Femur (tissue), 1 donor: ENCODE measurements at regions not wholly inside any gene's neighbourhood (a gene's known extent, or its start where the extent isn't known, plus 50 kb on each side); places are given as distances from the start of the nearest gene placed in this dataset.

Experiments
- DNase-seq: peaks from one replicate; pipeline ENCODE4 v3.0.0-alpha.2; 2017

DNA sequence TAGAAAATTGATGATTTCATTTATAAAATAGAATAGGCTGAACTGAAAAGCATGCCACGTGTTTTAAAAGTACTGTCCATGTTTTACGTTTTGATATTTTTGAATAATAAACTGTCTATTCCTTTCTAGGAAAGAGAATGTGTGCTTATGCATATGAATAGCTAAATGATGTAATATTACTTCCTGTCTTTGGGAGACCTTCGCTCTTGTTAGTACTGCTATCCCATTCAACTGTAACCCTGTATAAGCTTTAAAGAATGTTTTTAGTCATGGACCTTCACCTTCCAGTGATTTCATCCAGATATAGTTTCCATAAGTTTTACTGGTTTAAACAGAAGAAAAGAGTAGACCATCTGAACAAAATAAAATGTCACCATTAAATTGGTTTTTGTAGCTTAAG, 274.4 kb upstream of the SEMA3A start:
- no peak for DNase-seq

DNA sequence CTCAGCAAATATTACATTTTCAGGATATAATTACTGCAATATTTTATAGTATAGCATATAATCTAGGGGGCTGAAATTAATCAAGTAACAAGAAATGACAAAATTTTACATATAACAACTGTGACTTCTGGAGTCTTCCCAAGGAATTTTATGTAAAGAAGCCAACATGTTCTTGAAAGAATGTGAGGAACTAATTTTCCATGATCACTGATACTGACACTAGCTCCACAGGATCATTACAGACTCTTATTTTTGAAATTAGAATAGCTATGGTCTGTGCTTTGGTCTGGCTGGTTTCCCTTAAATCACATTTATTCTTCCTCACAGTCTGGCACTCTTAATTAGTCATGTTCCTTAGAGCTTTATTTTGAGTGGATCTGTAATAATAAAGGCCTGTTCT, 267.7 kb upstream of the SEMA3A start:
- DNase-seq, result no peak

DNA sequence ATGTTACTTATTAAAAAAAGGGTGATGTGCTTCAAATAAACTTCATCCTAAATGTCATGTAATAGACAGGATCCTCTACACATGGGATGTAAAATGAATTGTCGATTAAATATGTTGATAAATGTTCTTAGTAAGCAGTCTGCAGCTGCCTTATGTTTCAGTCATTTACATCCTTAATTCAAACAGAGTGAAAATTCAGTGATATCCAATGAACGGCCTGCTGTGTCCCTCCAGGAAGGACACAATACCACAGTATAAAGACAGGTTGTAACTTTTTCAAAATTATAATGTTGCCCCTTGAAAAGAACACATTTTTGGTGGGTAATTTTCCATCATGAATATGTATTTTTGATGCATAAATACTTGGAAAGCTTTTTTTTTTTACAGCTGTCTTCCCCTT, 266.5 kb upstream of the SEMA3A start:
- no peak for DNase-seq

DNA sequence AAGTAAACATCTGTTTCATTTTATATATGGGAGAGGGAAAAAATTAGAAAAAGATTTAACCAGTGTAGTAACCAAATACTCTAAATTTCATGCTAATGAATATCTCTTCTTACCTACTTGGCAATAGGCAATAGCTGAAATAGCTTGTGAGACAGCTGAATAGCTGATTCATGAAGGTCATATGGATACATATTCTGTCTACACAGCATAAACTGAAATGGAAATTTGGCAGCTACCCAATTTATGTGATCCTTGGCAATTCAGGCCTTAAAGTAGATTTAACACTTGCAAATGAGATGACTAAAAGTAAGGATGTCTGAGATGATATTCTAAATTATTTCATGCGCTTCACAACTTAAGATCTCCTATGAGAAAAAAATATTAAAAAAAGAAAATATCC, 261.2 kb upstream of the SEMA3A start:
- no peak for DNase-seq

DNA sequence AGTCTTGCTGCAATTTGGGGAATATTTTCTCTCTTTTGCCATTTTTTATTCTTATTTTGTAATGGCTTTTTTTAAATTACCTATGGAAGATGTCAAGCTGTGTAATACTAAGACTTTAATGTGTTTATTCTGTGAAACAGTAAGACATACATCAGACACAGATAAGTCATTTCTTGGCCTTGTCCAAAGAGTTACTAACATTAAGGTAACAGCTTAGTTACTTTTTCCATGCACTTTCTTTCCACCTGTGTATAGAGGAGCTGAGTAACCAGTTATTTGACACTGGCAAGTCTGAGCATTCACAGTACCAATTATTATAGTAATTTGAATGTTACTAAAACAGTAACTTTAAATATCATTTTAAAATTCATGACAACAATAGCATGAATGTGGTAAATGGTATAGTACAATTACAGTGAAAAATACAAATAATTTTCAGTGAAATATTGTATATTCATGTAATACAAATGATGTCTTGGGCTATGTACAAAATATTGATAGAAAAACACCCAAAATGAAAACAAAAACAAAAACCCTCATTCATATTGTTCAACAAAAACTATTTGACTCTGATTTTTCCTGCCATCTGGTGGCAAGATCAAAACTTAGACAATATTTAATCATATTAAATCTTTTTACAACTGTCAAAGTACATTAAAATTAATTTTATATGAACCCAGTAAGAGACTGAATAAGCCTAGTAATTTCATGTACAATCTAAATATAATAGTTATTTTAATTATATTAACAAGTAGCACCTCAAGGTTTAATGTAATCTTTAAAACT, 259.8 kb upstream of the SEMA3A start:
- DNase-seq, result no peak

DNA sequence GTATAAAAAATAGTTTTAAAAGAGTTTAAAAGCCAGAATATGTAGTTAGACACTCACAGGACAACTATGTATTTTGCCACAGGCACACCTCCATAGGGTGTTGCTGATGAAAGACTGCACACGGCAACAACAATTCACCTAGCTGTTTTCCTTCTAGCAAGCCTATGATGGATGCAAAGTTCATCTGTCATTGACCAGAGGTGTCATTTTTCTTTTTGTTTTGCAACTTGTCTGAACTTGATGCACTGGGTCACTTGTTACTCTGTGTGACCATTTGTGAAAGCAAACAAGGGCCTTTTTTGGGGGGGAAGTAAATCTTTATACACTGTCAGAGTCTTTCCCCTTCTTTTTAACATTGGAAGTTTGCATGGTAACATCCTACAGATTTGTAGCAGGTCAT, 258.0 kb upstream of the SEMA3A start:
- no peak for DNase-seq

DNA sequence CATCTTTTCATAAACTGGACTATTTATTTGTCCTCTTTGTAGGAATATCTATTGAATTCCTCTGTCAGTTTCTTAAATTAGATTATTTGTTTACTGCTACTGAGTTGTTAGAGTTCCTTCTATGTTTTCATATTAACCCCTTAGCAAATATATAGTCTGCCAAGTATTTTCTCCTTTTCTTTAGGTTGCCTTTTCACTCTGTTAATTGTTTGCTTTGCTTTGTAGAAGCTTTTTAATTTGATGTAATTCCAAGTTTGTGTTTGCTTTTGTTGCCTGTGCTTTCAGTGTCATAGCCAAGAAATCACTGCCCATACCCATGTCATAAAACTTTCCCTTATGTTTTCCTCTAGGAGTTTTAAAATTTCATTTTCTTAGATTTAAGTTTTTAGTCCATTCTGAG, 256.2 kb upstream of the SEMA3A start:
- no peak for DNase-seq

DNA sequence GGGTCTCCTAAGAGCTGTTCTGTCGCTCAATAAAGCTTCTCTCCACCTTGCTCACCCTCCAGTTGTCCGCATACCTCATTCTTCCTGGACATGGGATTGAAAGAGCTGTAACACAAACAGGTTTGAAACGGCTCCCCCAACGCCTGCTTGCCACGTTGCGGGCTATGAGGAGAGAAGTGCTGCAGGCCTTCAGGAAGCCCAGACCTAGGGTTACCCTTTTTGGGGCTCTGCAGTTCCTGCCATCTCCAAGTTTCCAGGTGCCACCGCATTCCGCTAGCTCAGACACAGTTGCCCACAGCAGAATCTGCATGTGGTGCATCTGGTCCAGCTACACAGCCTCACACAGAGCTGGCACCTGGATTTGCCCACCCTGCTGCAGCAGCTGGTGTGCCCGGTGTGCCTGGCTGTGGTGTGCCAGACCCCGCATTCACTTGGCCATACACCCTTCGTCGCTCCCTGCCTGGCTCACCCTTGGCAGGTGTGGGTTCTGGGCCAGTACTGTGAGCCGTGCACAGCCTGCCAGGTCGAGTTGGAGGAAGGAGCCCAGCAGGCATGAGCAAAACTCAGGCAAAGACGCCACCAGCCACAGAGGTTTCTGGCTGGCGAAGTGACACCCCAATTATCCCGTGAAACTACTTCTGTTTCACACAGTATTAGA, 253.2 kb upstream of the SEMA3A start:
- no peak for DNase-seq

DNA sequence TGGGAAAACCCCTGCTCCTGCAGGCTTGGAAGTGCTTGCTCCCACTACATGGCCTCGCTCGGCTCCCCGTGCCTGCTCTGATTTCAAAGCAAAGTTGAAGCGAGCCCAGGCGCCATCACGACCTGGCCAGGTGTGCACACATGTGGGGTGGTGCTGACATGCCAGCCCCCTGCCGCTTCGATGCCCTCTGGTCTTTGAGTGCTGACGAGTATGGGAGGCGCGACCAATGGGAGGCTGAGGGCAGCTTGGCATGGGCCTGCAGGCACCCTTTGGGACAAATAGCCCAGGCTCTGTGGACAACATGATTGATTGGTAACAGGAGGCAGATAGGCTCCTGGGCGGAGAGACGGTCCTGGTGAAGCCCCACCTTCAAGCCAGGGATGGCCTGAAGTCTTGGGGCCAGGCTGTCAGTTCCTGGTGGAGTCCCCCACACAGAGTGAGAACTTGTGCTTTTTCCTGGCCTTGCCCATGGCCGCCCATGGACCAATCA, 252.4 kb upstream of the SEMA3A start:
- no peak for DNase-seq

DNA sequence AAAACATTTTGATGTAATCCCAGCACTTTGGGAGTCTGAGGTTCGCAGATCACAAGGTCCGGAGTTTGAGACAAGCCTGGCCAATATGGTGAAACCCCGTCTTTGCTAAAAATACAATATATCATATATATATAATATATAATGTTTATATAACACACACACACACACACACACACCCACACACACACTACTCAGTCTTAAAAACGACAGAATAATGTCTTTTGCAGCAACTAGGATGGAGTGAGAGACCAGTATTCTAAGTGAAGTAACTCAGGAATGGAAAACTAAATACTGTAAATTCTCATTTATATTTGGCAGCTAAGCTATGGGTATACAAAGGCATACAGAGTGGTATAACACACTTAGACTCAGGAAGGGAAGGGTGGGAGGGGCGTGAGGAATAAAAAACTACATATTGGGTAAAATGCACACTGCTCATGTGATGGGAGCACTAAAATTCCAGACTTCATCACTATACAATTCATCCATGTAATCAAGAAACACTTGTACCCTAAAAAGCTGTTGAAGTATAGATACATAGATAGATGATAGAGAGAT, 231.2 kb upstream of the SEMA3A start:
- DNase-seq, result no peak

DNA sequence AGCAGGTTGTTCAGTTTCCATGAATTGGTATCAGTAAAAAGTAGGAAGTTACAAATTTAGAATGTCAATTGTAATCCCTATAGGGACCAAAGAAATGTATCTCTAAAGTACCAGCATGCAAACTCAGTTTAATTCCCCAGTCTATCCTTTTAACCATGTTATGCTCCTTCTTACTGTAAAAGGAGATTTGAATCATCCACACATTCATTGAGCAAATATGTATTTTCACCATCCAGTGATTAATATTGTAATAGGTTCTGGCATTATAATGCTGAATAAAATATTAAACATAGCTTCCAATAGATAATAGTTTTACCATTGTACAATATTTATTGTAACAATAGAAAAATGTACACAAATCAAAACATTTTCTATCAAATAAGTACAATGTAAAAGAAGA, 228.2 kb upstream of the SEMA3A start:
- DNase-seq, result no peak

DNA sequence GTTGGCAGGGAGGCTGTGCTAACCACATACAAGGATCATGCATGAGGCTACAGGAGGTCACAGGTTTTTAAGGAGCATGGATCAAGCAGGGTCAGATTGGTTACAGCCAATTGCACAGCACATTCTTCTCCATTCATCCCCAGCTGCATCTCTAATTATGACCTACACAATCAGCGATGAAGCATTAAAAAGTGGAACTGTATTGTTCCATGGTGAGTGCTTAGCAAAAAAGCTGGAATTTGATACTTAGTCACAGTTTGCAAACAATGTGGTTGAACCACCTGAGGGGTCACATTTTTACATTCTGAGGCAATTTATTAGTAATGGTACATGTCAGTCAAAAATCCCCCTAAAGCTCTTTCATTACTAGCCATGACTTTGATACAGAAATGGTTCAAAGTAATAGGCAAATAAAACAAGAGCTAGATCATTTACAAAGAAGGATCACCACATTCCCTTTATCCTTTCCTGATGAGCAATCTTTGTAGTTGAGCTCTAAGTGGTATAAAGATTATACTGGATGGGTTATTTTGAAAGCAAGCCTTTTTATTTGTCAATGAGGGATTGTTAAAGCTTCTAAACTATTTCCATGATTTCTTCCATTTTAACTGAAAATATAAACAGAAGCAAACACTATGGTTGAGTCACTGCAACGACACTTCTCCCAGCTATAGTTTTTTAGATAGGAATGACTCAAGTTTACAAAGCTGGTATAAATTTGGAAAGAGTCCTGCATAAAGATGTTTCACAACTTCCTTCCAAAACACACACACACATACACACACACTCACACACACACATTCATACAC, 217.8 kb upstream of the SEMA3A start:
- DNase-seq, result no peak

DNA sequence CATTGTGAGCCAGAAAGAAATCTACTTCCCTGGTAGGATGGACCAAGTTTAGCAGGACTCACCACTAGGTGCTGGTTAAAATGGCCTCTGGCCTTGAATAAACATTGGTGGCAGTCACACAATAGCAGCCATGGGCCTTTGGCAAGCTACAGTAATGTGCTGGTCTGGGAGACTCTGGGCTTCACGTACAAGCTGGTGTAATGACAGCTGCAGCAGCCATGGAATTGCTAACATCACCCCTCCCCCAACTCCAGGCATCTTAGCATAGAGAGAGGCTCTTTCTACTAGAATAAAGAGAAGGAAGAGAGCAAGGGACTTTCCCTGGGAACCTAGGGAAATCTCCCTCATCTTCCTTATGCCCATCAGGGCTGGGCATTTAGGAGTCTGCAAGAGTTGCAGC, 205.1 kb upstream of the SEMA3A start:
- DNase-seq, result no peak

DNA sequence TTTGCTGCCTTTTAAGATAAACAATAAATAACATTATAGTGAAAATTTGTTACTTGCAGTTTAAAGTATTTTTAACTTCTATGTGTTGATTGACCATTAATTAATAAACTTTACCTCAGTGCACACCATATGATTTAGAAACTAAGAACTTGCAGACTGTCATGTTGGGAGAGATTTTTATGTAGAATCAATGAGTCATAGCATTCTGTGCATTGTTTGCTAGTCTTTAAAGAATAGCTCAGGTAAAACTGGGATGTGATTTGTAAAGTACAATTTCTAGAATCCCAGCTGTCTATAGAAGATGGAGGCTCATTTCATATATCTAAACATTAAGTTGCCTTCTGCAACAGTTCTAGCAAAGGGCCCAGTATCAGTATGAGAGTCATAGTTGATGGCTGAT, 199.6 kb upstream of the SEMA3A start:
- DNase-seq, result no peak

DNA sequence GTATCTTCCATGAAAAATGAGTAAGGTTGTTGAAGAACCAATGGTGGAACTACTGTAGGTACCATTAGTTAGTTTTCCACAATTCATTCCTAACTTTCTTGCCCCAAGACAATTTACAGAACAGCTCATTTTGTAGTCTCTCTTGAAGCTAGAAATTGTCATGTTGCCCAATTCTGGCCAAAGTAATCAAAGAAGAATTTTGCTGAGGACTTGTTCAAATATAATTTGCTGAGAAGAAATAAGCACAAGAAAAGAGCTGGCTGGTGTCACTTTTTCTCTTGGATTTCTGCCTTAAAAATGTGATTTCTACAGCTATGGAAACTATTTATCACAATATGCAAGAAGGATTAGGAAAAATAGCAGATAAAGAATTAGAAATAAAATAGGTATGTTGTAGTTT, 199.2 kb upstream of the SEMA3A start:
- DNase-seq, result no peak

DNA sequence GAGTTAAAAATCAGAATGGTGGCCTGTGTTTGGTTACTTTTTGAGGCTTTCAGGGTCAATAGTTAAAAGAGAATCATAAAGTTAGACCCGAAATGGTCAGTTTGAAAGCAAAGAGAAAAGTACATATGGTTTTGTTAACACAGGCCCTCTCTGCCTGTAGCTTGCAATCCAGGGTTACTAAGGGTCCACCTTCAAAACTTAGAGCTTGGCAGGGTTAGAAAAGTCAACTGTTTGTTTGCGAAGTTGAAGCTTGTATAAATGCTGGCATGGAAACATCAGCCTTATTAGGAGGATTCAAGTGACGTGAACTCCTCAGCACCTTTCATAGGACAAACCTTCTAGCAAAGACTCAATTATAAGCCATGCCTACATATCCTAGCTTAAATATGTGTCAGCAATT, 196.3 kb upstream of the SEMA3A start:
- DNase-seq, result no peak

DNA sequence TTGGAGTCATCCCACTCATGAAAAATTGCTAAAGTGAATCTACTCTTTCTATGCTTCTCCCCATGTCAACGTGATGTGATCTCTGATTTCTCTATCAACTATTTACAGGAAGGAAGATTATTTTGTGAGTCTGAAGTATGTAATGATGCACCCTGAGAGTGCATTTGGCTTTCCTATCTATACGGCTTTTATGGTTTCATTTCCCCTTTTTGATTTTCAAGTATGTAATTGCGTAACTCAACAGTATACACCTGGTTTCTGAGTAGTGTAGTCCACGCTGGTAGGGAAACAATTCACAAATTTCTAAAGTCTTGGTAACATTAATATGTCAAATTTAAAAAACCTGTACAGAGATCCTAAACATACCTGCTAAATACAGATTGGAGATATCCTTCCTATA, 194.7 kb upstream of the SEMA3A start:
- no peak for DNase-seq

DNA sequence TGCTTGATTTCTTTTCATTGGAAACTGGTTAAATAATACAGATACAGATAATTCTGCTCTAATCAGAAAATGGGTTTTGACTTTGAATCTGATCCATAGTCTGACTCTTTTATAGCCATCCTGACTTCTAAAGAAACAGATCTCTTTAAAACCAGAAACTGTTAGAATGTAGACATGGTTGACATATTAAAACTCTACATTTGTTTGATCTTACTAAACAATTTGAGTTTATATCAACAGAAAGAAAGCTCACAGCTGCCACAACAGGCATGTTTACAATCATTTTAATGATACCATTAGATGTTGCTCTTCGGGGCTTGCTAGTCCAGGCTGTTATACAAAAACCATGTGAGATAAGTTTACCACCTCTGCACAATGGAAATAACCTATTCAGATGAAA, 193.0 kb upstream of the SEMA3A start:
- DNase-seq, result no peak

DNA sequence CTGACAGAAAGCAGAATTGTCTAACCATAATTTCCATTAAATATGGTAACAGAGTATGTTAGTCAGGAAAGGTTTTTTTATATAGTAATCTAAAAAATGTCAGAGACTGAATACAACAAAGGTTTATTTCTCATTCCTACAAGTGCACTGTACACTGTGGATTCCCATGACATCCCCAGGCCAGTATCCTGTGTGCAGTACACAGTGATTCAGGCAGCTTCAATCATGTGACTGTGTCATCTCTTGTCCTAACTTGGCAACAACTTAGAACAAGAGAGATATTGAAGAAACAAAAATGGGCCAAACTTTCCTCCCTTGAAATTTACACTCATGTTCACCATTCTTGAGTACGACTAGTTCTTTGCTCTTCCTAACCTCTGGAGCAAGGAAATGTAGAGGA, 189.8 kb upstream of the SEMA3A start:
- DNase-seq, result no peak

DNA sequence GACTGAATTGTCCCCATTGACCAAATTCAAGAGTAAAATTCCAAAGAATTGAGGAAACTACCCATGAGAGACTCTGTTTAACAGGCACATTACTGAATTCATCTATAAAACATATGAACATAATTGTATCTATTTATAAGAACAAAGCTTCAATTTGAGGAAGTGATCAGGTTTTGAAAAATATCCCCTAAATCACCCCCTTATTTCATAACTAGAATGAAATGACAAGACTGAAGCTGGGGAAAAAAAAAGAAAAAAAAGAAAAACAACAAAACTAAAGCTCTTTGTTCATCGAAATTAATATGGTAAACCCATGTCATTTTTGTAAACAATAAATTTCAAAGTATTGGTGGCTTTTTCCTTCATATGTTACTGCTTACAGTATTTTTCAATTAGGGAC, 184.9 kb upstream of the SEMA3A start:
- no peak for DNase-seq

DNA sequence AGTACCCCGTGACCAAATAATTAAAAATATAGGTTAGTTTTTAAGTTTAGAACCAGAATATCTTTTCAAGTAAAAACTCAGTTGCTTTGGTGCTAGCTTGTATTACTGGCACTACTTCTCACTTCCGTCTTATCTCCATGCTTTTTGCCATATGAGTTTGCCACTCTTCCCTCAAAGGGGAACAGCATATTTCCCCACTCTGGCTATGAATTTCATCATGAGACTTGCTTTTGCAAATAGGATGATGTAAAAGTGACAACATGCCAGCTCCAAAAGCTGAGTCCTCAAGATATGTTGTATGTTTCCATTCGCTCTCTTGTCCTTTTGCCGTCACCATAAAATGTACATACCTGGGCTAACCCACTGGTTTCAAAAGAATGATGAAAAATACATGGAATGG, 178.1 kb upstream of the SEMA3A start:
- no peak for DNase-seq

DNA sequence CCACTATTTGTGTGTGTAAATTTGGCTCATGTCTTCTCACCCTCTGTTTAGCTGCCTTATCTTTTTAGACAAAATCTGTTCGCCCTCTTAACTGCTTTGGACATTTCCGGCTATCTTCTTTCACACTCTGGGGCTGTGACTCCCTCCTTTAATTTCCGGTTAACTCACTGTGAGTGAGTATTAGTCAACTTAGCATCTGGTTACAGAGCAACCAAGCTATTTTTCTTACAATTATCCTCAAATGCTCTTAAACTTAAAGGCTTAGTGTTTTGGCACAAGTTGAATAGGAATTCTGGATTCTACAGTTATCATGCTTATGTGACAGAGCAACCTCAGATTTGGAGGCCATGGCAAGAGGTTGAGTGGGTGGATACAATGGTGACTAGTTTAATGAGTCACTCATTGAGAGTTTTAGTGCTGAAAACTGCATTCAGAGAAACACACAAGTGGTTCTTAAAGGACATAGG, 177.6 kb upstream of the SEMA3A start:
- no peak for DNase-seq

DNA sequence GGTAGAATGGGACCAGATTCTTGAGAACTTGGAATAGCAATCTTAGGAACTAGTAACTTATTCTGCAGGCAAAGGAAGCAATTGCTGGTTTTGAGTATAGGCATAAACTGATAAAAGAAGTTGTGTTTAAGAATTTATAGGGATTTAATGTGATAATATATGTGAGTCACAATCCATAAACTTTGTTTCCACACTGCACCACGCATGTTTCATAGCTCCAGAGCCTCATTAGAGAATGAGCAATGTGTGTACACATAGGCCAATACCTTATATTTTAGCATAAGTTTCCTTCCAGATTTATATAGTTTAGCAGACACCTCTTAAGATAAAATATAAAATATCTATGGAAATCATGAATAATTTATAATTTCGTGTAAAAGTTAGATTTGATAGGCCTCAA, 175.5 kb upstream of the SEMA3A start:
- no peak for DNase-seq
